T-helper 2 cell treated with Interferon-gamma antibody and Interleukin-4, amounts not matched to agents 5 μg/mL and 100 μg/mL, for 36 hours (primary cell): ENCODE measurements at regions not wholly inside any gene's neighbourhood (a gene's known extent, or its start where the extent isn't known, plus 50 kb on each side); places are given as distances from the start of the nearest gene placed in this dataset.
"Not testable (repeated sequence)": the region's sequence is repeated elsewhere in the genome, so short reads cannot be mapped to it uniquely, and the experiment has no call there.

Source experiments
- DNase-seq: peaks from one replicate; pipeline ENCODE4 v3.0.0; 2021; ENCODE audit warnings: low spot score
- H3K27ac Mint-ChIP-seq: one replicate; pipeline ENCODE4 v1.8.0; 2021; ENCODE audit warnings: mild to moderate bottlenecking, mixed read lengths
- H3K27me3 Mint-ChIP-seq: one replicate; pipeline ENCODE4 v1.8.0; 2021; ENCODE audit warnings: low read depth, mixed read lengths
- H3K36me3 Mint-ChIP-seq: one replicate; pipeline ENCODE4 v1.8.0; 2021; ENCODE audit warnings: low read depth, mixed read lengths
- H3K4me1 Mint-ChIP-seq: one replicate; pipeline ENCODE4 v1.8.0; 2021; ENCODE audit warnings: low read depth, mixed read lengths
- H3K4me3 Mint-ChIP-seq: one replicate; pipeline ENCODE4 v1.8.0; 2022; ENCODE audit warnings: mild to moderate bottlenecking, moderate library complexity, mixed read lengths
- H3K9me3 Mint-ChIP-seq: one replicate; pipeline ENCODE4 v1.8.0; 2021; ENCODE audit warnings: mixed read lengths

DNA sequence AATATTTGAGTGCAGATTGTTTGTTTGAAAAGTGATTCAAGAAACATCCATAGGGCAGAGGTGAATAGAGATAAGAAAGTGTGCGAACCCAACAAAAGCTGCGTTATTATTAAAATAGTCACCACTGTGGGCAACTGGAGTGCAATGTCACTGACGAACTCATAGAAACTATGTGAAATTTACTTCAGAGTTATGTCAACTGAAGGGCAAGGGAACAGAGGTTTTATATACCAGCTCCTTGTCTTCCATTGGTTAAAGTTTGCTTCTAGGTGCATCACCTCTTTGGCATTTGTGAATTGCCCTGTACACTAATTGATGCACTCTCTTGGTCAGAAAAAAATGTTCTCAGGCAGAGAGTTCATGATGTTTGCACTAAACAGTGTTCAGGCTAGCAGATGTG, 110.5 kb upstream of the NYAP2 start:
- Mint-ChIP-seq H3K4me3 (no peak overlapping the region), H3K27me3 (no peaks in the 10 kb centered on the region), H3K4me1 (no peaks in the 10 kb centered on the region), H3K36me3 (no peaks in the 10 kb centered on the region), H3K27ac (no peak overlapping the region), H3K9me3 (no peaks in the 10 kb centered on the region)
- DNase-seq, result no peak

DNA sequence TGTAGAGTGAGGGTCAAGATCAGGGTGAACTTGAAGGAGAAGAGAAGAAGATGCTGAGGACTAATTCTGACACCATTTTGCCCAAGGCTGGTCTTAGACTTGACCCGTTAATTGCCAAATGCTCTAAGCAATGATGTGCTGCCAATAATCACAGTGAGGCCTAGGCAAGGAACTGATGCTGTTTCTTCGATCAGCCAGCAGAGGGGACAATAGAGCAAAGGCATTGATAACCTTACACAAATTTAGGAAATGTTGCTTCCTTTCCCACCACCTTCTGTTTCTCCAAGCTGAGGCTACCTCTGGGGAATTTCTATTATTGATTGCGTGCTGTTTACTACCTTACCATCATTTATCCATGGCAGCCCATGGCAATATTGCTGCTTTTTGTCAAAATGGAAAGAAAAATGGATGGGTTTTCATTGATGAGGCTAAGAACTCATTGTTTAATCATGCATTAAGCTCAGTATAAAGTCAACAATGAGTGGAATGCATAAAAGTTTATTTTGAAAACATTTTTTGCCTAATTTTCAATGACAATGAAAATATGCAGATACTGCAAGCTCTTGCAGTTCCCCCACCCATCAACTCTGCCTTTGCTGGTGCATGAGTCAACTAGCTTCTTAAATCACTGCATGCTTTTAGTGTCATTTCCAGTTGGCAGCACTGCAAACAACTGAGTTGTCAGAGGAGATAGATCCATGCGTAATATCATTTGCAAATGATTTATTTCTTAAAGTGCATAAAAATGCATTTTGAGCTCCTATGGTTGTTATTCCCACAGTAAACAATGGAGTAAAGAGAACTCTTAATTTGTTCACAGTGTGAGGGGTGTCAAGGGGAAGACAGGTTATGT, 116.4 kb upstream of the NYAP2 start:
- DNase-seq, result no peak
- Mint-ChIP-seq H3K36me3 (no peaks in the 10 kb centered on the region), H3K27me3 (no peaks in the 10 kb centered on the region), H3K9me3 (no peaks in the 10 kb centered on the region), H3K27ac (no peak overlapping the region), H3K4me1 (no peaks in the 10 kb centered on the region), H3K4me3 (no peak overlapping the region)

DNA sequence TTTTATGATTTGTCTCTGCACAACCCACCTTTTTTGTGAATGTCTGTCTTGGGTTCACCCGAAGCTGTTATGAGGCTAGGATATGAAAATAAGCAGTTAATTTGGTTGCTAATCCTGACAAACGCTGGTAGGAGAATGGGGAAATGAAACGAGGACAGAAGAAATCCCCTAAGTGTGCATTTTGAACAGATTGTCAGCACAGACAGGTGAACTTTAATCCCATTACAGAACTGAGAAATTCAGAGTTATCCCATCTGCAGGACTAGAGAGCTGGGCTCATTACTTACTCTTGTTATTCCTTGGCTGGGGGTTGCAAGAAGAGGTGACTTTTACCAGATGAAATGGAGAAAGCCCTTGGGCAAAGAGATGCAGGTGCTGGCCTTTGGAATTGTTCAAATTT, 123.3 kb upstream of the NYAP2 start:
- H3K36me3 Mint-ChIP-seq, result no peaks in the 10 kb centered on the region
- no peak overlapping the region for H3K27ac Mint-ChIP-seq
- DNase-seq, result no peak
- no peak overlapping the region for H3K4me3 Mint-ChIP-seq
- H3K9me3 Mint-ChIP-seq, result no peaks in the 10 kb centered on the region
- H3K4me1 Mint-ChIP-seq, result no peaks in the 10 kb centered on the region
- no peaks in the 10 kb centered on the region for H3K27me3 Mint-ChIP-seq

DNA sequence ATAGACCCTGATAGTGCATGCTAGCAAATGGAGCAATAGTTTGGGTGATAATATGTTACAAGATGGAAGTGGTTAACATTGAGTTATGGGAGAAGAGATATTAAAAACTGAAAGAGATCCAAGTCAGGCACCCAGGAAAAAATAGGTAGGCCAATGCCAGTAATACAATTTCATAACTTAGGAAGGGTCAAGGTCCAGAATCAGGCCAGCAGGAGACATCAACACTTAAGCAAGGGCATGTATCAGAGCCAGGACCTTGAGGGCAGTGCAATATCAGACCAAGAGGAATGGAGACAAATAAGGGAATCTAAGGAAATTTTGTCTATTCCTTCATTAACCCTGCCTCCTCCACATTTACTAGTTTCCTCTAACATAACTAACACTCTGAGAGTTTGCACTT, 124.1 kb upstream of the NYAP2 start:
- Mint-ChIP-seq H3K4me3 (no peak overlapping the region), H3K27ac (no peak overlapping the region), H3K4me1 (no peaks in the 10 kb centered on the region), H3K9me3 (no peaks in the 10 kb centered on the region), H3K36me3 (no peaks in the 10 kb centered on the region), H3K27me3 (no peaks in the 10 kb centered on the region)
- DNase-seq, result no peak

DNA sequence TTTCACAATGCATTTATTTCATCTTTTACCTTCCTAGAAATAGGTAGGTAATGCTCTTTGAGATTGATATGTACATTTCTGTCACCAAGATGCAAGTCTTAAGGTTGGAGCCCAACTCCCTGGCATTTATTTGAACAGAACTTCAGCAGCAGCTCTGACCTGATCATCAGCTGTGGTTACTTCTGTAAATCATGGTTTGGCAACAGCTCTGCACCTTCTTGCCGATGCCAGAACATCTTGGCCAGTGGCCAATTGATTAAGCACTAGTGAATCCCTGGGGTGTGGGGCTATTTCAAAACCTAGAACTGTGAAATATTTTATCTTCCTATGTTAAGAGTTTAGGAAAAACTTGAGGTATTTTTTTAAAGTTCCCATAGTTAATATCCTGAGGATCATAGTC, 124.8 kb upstream of the NYAP2 start:
- H3K27me3 Mint-ChIP-seq, result no peaks in the 10 kb centered on the region
- H3K4me3 Mint-ChIP-seq, result no peak overlapping the region
- no peak overlapping the region for H3K27ac Mint-ChIP-seq
- H3K9me3 Mint-ChIP-seq, result no peaks in the 10 kb centered on the region
- DNase-seq, result no peak
- H3K4me1 Mint-ChIP-seq, result no peaks in the 10 kb centered on the region
- no peaks in the 10 kb centered on the region for H3K36me3 Mint-ChIP-seq

DNA sequence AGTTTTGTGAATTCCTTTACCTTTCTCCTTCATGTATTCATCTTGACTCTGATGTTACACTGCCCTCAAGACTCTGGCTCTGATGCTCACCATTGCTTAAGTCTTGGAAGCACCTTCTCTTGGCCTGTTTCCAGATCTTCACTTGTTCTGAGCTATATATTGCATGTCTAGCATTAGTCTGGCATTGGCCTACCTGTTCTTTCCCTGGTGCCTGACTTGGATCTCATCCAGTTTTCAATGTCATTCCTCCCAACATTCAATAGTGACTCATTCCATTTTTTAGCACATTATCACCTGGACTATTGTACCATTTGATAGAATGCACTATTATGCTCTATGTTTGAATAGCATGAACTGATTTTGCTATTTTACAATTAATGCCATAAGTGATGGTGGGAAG, 127.3 kb upstream of the NYAP2 start:
- Mint-ChIP-seq H3K4me1 (no peaks in the 10 kb centered on the region), H3K27me3 (no peaks in the 10 kb centered on the region), H3K36me3 (no peaks in the 10 kb centered on the region), H3K4me3 (no peak overlapping the region), H3K9me3 (no peaks in the 10 kb centered on the region), H3K27ac (no peak overlapping the region)
- no peak for DNase-seq

DNA sequence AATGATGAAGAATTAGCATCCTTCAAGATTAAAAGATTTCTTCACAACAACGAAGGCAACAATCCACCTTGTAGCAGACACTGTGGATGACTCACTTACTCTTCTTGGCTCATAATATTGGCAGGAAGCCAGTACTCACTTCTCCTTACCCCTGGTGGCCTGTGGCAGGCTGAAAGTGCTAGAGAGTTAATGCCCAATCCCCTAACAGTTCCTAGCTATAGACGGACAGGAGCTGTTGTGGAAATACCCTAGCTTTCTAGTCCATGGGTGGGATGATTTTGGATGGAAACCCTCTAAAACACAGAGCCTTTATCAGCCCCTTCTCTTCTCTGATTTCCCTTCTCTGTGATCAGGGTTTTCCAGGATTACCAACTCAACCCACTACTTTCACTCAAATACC, 128.6 kb upstream of the NYAP2 start:
- no peaks in the 10 kb centered on the region for H3K9me3 Mint-ChIP-seq
- no peak for DNase-seq

DNA sequence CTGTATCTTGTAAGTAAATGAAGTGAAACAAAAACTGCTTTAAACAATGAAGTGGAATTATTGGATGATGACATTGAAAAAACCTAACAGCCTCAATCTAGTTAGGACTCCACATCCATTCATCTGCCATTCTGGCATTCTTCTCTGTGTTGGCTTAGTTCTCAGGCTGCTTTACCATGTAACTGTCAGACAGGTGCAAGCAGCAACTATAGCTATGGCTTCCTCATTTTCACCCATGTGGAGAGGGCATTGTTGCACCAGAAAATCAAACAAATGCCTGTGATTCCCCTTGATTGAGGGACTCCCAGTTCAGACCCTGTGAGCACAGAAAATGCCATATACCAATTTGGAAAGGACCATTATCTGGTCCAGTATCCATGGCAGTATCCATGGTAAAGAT, 129.5 kb upstream of the NYAP2 start:
- no peak for DNase-seq
- Mint-ChIP-seq H3K9me3 (no peaks in the 10 kb centered on the region), H3K4me1 (no peaks in the 10 kb centered on the region), H3K36me3 (no peaks in the 10 kb centered on the region), H3K27me3 (no peaks in the 10 kb centered on the region), H3K27ac (no peak overlapping the region), H3K4me3 (no peak overlapping the region)

More for the DNA sequence above, 128.6 kb upstream of the NYAP2 start:
- H3K4me3 Mint-ChIP-seq, result no peak overlapping the region
- no peaks in the 10 kb centered on the region for H3K27me3 Mint-ChIP-seq
- H3K27ac Mint-ChIP-seq, result no peak overlapping the region
- no peaks in the 10 kb centered on the region for H3K4me1 Mint-ChIP-seq
- no peaks in the 10 kb centered on the region for H3K36me3 Mint-ChIP-seq

DNA sequence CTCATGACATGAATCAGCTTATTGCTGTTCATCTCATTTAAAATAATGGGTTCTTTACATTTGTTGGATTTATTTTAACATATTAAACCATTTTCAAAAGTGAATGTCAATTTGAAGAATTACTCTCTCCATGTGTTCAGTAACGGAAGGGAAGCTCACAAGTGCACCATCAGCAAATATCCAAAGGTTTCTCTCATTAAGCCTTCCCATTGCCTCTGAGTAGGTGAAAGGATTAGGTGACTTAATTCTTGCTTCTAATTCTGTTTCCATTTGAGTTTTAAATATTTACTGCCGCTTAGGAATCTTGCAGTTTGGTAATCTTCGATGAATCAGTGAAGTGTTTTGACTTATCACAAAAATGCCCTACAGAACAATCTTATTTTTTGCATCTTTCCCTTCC, 145.1 kb upstream of the NYAP2 start:
- H3K36me3 Mint-ChIP-seq, result no peaks in the 10 kb centered on the region
- H3K27me3 Mint-ChIP-seq, result no peaks in the 10 kb centered on the region
- H3K4me1 Mint-ChIP-seq, result no peaks in the 10 kb centered on the region
- no peaks in the 10 kb centered on the region for H3K9me3 Mint-ChIP-seq
- no peak for DNase-seq
- H3K27ac Mint-ChIP-seq, result no peak overlapping the region
- no peak overlapping the region for H3K4me3 Mint-ChIP-seq

DNA sequence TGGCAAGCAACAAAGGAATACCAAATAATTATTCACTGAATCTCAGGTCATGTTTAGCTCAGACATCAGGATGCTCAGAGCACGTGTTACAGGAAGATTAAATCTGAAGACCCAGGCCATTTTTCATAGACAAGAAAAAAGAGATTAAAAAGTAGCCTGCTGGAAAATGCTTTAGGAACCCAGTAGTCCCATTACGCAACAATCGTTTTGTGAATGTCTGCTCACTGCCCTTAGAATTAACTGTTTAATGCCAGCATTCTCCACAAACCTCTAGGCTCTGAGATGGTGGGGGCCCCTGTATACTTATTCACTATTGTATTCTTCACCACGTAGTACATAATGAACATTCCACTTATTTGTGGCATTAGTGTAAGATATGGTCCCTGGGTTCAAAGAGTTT, 154.6 kb upstream of the NYAP2 start:
- Mint-ChIP-seq H3K36me3 (no peaks in the 10 kb centered on the region), H3K4me1 (no peaks in the 10 kb centered on the region), H3K27ac (no peak overlapping the region), H3K27me3 (peaks cover 3% of the 10 kb centered on the region), H3K4me3 (no peak overlapping the region), H3K9me3 (no peaks in the 10 kb centered on the region)
- no peak for DNase-seq

DNA sequence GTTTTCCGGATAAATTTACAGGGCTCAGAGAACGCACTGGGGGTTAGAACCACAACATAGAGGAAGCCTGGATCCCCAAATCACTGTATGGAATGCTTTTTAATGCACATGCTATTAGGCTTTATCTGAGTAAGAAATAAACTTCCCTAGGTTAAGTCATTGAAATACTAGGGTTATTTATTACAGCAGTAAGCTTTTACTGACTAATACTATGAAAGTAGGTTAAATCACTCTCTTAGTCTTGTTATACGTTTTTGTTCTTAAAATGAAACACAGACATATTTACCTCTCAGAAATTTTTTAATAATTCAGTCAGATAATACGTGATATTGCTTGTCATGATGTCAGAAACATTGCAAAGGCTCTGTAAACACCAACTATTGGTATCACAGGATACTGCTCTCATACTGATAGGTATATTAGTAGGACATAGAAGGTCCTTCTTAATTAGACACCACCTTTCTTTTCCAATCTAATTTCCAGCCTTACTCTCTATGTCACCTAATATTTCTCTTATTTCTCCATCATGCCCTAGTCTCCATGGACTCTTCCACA, 162.7 kb upstream of the NYAP2 start:
- H3K27me3 Mint-ChIP-seq, result peaks cover 2% of the 10 kb centered on the region
- no peaks in the 10 kb centered on the region for H3K36me3 Mint-ChIP-seq
- DNase-seq, result no peak
- H3K4me3 Mint-ChIP-seq, result no peak overlapping the region
- no peak overlapping the region for H3K27ac Mint-ChIP-seq
- H3K4me1 Mint-ChIP-seq, result no peaks in the 10 kb centered on the region
- no peaks in the 10 kb centered on the region for H3K9me3 Mint-ChIP-seq

DNA sequence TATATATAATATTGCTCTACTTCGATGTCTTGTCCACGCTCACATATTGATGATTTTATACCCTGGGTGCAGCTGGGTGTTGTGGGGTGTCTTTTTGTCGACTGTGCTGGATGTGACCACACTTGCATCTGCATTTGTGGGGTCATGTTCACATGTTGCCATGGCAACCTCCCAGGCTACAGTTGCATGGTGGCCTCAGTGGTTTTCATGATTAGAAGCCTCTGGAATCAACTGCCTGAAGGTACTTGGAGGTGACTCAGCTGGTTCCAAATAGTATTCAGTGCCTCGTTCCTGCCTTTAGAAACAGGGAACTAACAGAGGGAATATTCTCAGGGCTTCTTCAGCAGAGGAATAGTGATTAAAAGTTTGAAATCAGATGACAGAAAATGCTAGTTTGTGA, 166.3 kb upstream of the NYAP2 start:
- peaks cover 2% of the 10 kb centered on the region for H3K27me3 Mint-ChIP-seq
- DNase-seq, result no peak
- H3K36me3 Mint-ChIP-seq, result no peaks in the 10 kb centered on the region
- H3K27ac Mint-ChIP-seq, result no peak overlapping the region
- H3K4me1 Mint-ChIP-seq, result no peaks in the 10 kb centered on the region
- no peaks in the 10 kb centered on the region for H3K9me3 Mint-ChIP-seq
- H3K4me3 Mint-ChIP-seq, result no peak overlapping the region

DNA sequence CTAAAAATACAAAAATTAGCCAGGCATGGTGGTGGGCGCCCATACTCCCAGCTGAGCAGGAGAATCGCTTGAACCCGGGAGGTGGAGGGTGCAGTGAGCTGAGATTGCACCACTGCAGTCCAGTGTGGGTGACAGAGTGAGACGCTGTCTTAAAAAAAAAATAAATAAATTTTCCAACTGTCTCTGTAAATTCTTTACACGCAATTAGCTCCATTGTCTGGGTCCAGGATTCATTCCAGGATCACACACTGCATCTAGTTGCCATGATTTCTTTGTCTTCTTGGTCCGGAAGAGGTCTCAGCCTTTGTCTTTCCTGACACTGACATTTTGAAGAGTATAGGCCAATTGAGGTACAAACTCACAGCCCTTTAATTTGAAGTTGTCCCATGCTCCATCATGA, 167.6 kb upstream of the NYAP2 start:
- H3K9me3 Mint-ChIP-seq, result no peaks in the 10 kb centered on the region

DNA sequence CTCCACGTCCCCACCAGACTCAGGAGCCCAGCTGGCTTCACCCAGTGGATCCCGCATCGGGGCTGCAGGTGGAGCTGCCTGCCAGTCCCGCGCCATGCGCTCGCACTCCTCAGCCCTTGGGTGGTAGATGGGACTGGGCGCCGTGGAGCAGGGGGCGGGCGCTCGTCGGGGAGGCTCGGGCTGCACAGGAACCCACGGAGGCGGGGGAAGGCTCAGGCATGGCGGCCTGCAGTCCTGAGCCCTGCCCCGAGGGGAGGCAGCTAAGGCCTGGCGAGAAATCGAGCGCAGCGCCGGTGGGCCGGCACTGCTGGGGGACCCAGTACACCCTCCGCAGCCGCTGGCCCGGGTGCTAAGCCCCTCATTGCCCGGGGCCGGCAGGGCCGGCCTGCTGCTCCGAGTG, 170.2 kb upstream of the NYAP2 start:
- H3K27ac Mint-ChIP-seq, DNase-seq, H3K36me3 Mint-ChIP-seq, H3K9me3 Mint-ChIP-seq, H3K27me3 Mint-ChIP-seq, H3K4me1 Mint-ChIP-seq, H3K4me3 Mint-ChIP-seq: not testable (repeated sequence)

More for the DNA sequence above, 167.6 kb upstream of the NYAP2 start:
- H3K36me3 Mint-ChIP-seq, result no peaks in the 10 kb centered on the region
- no peaks in the 10 kb centered on the region for H3K4me1 Mint-ChIP-seq
- no peak for DNase-seq
- no peak overlapping the region for H3K27ac Mint-ChIP-seq
- peaks cover 2% of the 10 kb centered on the region for H3K27me3 Mint-ChIP-seq
- H3K4me3 Mint-ChIP-seq, result no peak overlapping the region

DNA sequence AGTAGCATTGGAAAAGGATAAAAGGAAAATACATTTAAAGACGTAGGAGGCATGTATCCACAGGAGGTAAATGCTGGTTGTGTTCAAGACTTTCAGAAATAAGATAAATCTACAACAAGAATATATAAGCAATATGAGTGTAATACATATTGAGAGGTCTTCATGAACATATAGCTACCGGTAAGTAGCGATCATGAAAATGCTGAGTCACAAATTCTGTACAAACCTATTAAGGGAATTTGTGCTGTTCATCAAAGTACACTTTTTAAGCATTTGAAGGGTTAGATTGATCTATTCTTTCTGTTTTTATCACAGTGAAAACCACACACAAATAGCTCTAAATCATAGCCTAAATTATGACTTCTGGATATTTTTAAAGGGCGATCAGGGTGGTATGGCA, 173.1 kb upstream of the NYAP2 start:
- Mint-ChIP-seq H3K4me3 (no peak overlapping the region), H3K27ac (no peak overlapping the region), H3K9me3 (no peaks in the 10 kb centered on the region)

More for the DNA sequence above, 173.1 kb upstream of the NYAP2 start:
- Mint-ChIP-seq H3K4me1 (no peaks in the 10 kb centered on the region), H3K27me3 (peaks cover 2% of the 10 kb centered on the region), H3K36me3 (no peaks in the 10 kb centered on the region)
- DNase-seq, result no peak
